AG09309 (cell line): ENCODE measurements at regions not wholly inside any gene's neighbourhood (a gene's known extent, or its start where the extent isn't known, plus 50 kb on each side); places are given as distances from the start of the nearest gene placed in this dataset.

Experiments
- DNase-seq: peaks from one replicate; pipeline ENCODE4 v3.0.0-alpha.2; 2010; ENCODE audit warnings: low read depth
- H3K4me3 ChIP-seq: 2 replicates; pipeline ENCODE4 v1.5.1; 2011; ENCODE audit warnings: mild to moderate bottlenecking, low read depth, low read length, moderate library complexity; ENCODE audit not compliant: control insufficient read depth
- TF ChIP-seq, protein P1 (sequence below): IDR thresholded peaks from 2 replicates; pipeline ENCODE4 v1.5.1; 2011; ENCODE audit warnings: mild to moderate bottlenecking, low read depth, low read length, inconsistent platforms; ENCODE audit not compliant: insufficient read depth, control insufficient read depth; ENCODE audit errors: missing control alignments

GRCh38 chr3:106371221-106371970 lies 502.6 kb upstream of the CBLB start:
- TF ChIP-seq, protein P1, sequence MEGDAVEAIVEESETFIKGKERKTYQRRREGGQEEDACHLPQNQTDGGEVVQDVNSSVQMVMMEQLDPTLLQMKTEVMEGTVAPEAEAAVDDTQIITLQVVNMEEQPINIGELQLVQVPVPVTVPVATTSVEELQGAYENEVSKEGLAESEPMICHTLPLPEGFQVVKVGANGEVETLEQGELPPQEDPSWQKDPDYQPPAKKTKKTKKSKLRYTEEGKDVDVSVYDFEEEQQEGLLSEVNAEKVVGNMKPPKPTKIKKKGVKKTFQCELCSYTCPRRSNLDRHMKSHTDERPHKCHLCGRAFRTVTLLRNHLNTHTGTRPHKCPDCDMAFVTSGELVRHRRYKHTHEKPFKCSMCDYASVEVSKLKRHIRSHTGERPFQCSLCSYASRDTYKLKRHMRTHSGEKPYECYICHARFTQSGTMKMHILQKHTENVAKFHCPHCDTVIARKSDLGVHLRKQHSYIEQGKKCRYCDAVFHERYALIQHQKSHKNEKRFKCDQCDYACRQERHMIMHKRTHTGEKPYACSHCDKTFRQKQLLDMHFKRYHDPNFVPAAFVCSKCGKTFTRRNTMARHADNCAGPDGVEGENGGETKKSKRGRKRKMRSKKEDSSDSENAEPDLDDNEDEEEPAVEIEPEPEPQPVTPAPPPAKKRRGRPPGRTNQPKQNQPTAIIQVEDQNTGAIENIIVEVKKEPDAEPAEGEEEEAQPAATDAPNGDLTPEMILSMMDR, result no peak
- no peak for DNase-seq
- H3K4me3 ChIP-seq, result no peak overlapping the region

- TF ChIP-seq, protein P1, result no peak
- no peak overlapping the region for H3K4me3 ChIP-seq
- DNase-seq, result no peak
Measured at GRCh38 chr3:106371971-106372805, 503.4 kb upstream of the CBLB start.

DNA sequence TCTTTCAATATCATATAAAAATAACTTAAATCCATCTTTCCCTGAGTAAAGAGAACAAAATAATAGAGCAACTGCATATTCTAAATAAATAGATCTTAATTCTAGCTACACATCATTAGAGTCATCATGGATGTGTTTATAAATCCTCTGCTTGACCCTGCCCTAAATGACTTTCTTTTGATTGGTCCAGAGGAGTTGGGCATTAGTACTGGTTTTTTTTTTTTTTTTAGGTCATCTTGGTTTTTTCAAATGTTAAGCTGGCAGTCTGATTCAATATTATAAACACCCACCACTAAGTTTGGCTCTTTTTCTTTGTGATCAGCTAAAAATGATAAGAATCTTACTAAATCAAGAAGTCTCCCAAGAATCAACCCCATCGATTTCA lies 504.0 kb upstream of the CBLB start:
- H3K4me3 ChIP-seq, result no peak overlapping the region
- TF ChIP-seq, protein P1, result no peak
- no peak for DNase-seq

- no peak for DNase-seq
- H3K4me3 ChIP-seq, result no peak overlapping the region
Measured at GRCh38 chr3:106376016-106376570, 507.3 kb upstream of the CBLB start.

DNA sequence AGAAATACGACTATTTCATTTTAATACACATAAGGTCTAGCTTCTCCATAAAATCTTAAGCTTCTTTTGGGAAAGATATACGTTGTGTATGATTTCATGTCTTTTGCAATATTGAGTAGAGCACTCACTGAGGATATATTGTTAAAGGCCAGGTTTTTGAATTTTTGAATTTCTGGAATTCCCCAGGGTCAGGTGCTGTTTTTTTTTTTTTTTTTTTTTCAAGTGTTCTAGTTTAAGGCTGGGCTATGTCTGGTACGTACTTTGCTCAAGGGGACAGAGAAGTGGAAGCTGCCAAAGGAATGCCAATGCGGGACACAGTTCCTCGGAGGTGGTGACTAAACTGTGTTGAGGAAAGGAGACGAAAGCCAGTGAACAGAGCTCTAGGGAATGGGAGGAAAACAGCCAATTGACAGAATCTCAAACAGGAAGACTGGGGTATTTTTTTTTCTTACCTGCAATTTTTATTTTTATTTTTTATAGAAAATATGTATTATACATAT lies 510.5 kb upstream of the CBLB start:
- no peak for DNase-seq
- no peak overlapping the region for H3K4me3 ChIP-seq
- TF ChIP-seq, protein P1, result no peak

More at GRCh38 chr3:106376016-106376570, 507.3 kb upstream of the CBLB start:
- TF ChIP-seq, protein P1, result no peak

DNA sequence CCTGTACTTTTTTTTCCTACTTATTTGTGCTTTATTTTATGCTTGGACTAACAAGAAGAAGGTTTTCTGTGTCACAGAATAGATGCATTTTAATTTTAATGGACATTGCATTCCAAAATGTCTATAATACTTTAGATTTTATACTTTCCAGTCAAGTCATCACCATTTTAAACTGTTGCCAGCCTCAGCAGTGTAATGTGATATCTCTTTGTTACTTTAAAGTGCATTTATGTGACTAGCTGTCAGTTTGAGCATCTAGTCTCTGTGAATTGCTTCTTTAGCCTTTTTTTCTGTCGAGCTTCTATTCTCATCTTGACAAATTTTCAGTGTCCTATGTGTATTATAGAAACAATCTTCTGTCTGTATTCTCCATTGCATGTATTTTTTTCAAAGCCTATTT lies 511.4 kb upstream of the CBLB start:
- no peak overlapping the region for H3K4me3 ChIP-seq
- DNase-seq, result no peak
- TF ChIP-seq, protein P1, result no peak
